GM12878 (cell line): ENCODE measurements at regions not wholly inside any gene's neighbourhood (a gene's known extent, or its start where the extent isn't known, plus 50 kb on each side); places are given as distances from the start of the nearest gene placed in this dataset.

Experiments
- ATAC-seq: fragments of 200-7000 bp; cut with Tn5 transposase; 3 replicates; pipeline ENCODE4 v1.9.1; 2020; ENCODE audit warnings: mild to moderate bottlenecking, moderate library complexity
- BruUV-seq: library from RNA; stranded (reverse); fragments of 400-500 nt; replicated peaks from 2 replicates; lab custom pipeline; 2021; lab: Mats Ljungman, UMichigan
- CTCF ChIA-PET: fragments of 300-600 bp; sonication (Branson Sonifier 250); formaldehyde crosslinking; extraction: SDS; loops from one replicate; lab custom pipeline; 2021; ENCODE audit warnings: inconsistent platforms; lab: Yijun Ruan, JAX
- POLR2A ChIA-PET: fragments of 350-600 bp; formaldehyde crosslinking; extraction: SDS; loops from one replicate; lab custom pipeline; 2021; ENCODE audit warnings: inconsistent platforms; lab: Charles Lee
- RAD21 ChIA-PET: fragments of 300-600 bp; sonication (Branson Sonifier 250); formaldehyde crosslinking; loops from one replicate; lab custom pipeline; 2023; ENCODE audit warnings: antibody characterized with exemption; ENCODE audit not compliant: unreplicated experiment; lab: Charles Lee
- SMC1A ChIA-PET: fragments of 300-600 bp; sonication (Branson Sonifier 250); formaldehyde crosslinking; loops from one replicate; lab custom pipeline; 2023; ENCODE audit not compliant: unreplicated experiment, uncharacterized antibody; lab: Charles Lee
- DNase-seq: peaks from one replicate; pipeline ENCODE4 v3.0.0-alpha.2; 2011; ENCODE audit warnings: low read depth, low spot score
- FAIRE-seq: peaks from 3 replicates; lab custom pipeline; 2011; peaks lifted over from hg19 to GRCh38; lab: Jason Lieb, UNC
- H2AFZ ChIP-seq: 2 replicates; pipeline ENCODE4 v1.6.0; 2011; ENCODE audit warnings: low read depth, low read length, control low read depth; ENCODE audit not compliant: control insufficient read depth
- H3K27ac ChIP-seq: 2 replicates; pipeline ENCODE4 v1.5.1; 2011; ENCODE audit warnings: control low read depth; ENCODE audit not compliant: control insufficient read depth, insufficient read depth
- H3K27me3 ChIP-seq, 2 experiments: replicated peaks in 1 of 2; 2 replicates each; pipeline versions ENCODE4 v1.6.0 to v1.6.1; 2011; ENCODE audit warnings: low read length in 1 of 2; ENCODE audit not compliant: control insufficient read depth in 2 of 2, insufficient read depth in 2 of 2
- H3K36me3 ChIP-seq, 2 experiments: 2 replicates each; pipeline ENCODE4 v1.5.1; 2011; ENCODE audit warnings: low read length in 1 of 2; ENCODE audit not compliant: control insufficient read depth in 2 of 2, insufficient read depth in 2 of 2
- H3K4me1 ChIP-seq: 2 replicates; pipeline ENCODE4 v1.6.1; 2011; ENCODE audit warnings: mild to moderate bottlenecking, low read length, moderate library complexity, mixed read lengths; ENCODE audit not compliant: control insufficient read depth, insufficient read depth
- H3K4me2 ChIP-seq: 2 replicates; pipeline ENCODE4 v1.6.0; 2011; ENCODE audit warnings: control low read depth; ENCODE audit not compliant: control insufficient read depth, insufficient read depth
- H3K4me3 ChIP-seq: fragments of 200-600 bp; sonication (generic); 2 replicates; pipeline ENCODE4 v1.5.1; 2016
- H3K79me2 ChIP-seq: 2 replicates; pipeline ENCODE4 v1.6.0; 2011; ENCODE audit warnings: low read length; ENCODE audit not compliant: control insufficient read depth, insufficient read depth
- H3K9ac ChIP-seq: 2 replicates; pipeline ENCODE4 v1.8.0; 2011; ENCODE audit warnings: low read length, control low read depth, mixed read lengths; ENCODE audit not compliant: control insufficient read depth, insufficient read depth
- H3K9me3 ChIP-seq: replicated peaks from 3 replicates; pipeline ENCODE4 v1.5.1; 2011; ENCODE audit warnings: mild to moderate bottlenecking, low read length; ENCODE audit not compliant: control insufficient read depth, insufficient read depth
- H4K20me1 ChIP-seq: 2 replicates; pipeline ENCODE4 v1.6.0; 2011; ENCODE audit not compliant: control insufficient read depth, insufficient read depth
- ASH2L ChIP-seq: fragments of 300-600, 200-600 bp; sonication (generic); IDR thresholded peaks from 2 replicates; pipeline ENCODE4 v1.6.1; 2017; ENCODE audit warnings: low read depth, mild to moderate bottlenecking, borderline replicate concordance
- BCL11A ChIP-seq: IDR thresholded peaks from 2 replicates; pipeline ENCODE4 v1.6.1; 2011; ENCODE audit warnings: low read depth, low read length
- BCL3 ChIP-seq: IDR thresholded peaks from 2 replicates; pipeline ENCODE4 v1.6.1; 2011; ENCODE audit warnings: borderline replicate concordance, low read depth, mild to moderate bottlenecking, moderate library complexity, low read length; ENCODE audit not compliant: insufficient read depth, poor library complexity, severe bottlenecking
- EGR1 ChIP-seq, 2 experiments: IDR thresholded peaks; 1 replicate in 1 of 2; 2 replicates in 1 of 2; pipeline ENCODE4 v1.6.1; 2011 to 2012; ENCODE audit warnings: low read depth in 2 of 2, low read length in 2 of 2, borderline replicate concordance in 1 of 2, mild to moderate bottlenecking in 1 of 2, moderate library complexity in 1 of 2
- GATAD2B ChIP-seq: fragments of 450-650 bp; conservative IDR thresholded peaks from 2 replicates; pipeline ENCODE4 v1.6.1; 2017; ENCODE audit warnings: low read depth, mild to moderate bottlenecking, moderate library complexity
- HDAC6 ChIP-seq: fragments of 200-600 bp; sonication (generic); IDR thresholded peaks from one replicate; pipeline ENCODE4 v1.8.0; 2017; ENCODE audit warnings: antibody characterized with exemption; ENCODE audit not compliant: unreplicated experiment
- NR2C1 ChIP-seq: fragments of 450-650 bp; IDR thresholded peaks from 2 replicates; pipeline ENCODE4 v1.6.1; 2017; ENCODE audit warnings: antibody characterized with exemption, mild to moderate bottlenecking, moderate library complexity
- PAX8 ChIP-seq: fragments of 450-650 bp; IDR thresholded peaks from 2 replicates; pipeline ENCODE4 v1.6.1; 2017; ENCODE audit warnings: mild to moderate bottlenecking, moderate library complexity
- RAD21 ChIP-seq: IDR thresholded peaks from 2 replicates; pipeline ENCODE4 v1.6.1; 2011; ENCODE audit warnings: mild to moderate bottlenecking, low read depth, low read length, moderate library complexity; ENCODE audit not compliant: insufficient read depth
- SUPT20H ChIP-seq: IDR thresholded peaks from 2 replicates; pipeline ENCODE4 v1.6.1; 2011; ENCODE audit warnings: low read depth, mild to moderate bottlenecking, low read length, moderate library complexity, borderline replicate concordance; ENCODE audit not compliant: control insufficient read depth
- WGBS: methylation state at CpG from one replicate; pipeline ENCODE4 v1.1.6; 2016; ENCODE audit warnings: low lambda C conversion rate; ENCODE audit not compliant: insufficient replicate concordance, insufficient coverage; ENCODE audit errors: missing lambda C conversion rate; 5-methylcytosine and 5-hydroxymethylcytosine counted together
- in situ Hi-C: fragments of 300-500 bp; cut with MboI; formaldehyde crosslinking; loops from 9 replicates; pipeline ENCODE4 v1.14.3; 2018; ENCODE audit warnings: mixed read lengths
- intact Hi-C: fragments of 100-400 bp; cut with micrococcal nuclease; formaldehyde crosslinking; loops from one replicate; pipeline ENCODE4 v1.14.2; 2022; ENCODE audit not compliant: unreplicated experiment

- no peaks in the 10 kb centered on the region for H3K4me1 ChIP-seq
- H3K36me3 ChIP-seq, result no peaks in the 10 kb centered on the region
- CTCF ChIA-PET, result no interaction called here
- H3K9ac ChIP-seq, result no peak overlapping the region
- H3K9me3 ChIP-seq, result no peaks in the 10 kb centered on the region
- in situ Hi-C loops (no loop called here), intact Hi-C loops (no loop called here)
- 24% methylated on average over 5 of the region's 5 CpGs for WGBS
- POLR2A ChIA-PET, result no interaction called here
- ATAC-seq (no peak), FAIRE-seq (no peak), DNase-seq (no peak)
- RAD21 ChIA-PET, result no interaction called here
- H3K79me2 ChIP-seq, result no peaks in the 10 kb centered on the region
- H2AFZ ChIP-seq, result no peak overlapping the region
- no TSS peak for BruUV-seq
- H3K4me2 ChIP-seq, result no peak overlapping the region
- H3K27me3 ChIP-seq, result no peaks in the 10 kb centered on the region
- SMC1A ChIA-PET, result interaction anchor here (1.1 kb wide), 1 partner anchor 47 kb away, joined by 3 read pairs; no protein-coding TSS in a partner anchor
- no peak overlapping the region for H3K4me3 ChIP-seq
- no peaks in the 10 kb centered on the region for H4K20me1 ChIP-seq
- TF ChIP-seq NR2C1, result no peak
- no peak for TF ChIP-seq EGR1 (IDR thresholded peaks at IDR 0.05; ENCODE audit: borderline replicate concordance in 1 of 2, low read depth in 2 of 2, low read length in 2 of 2)
- no peak for TF ChIP-seq HDAC6
- no peak for TF ChIP-seq BCL3
- TF ChIP-seq RAD21, result no peak
- TF ChIP-seq BCL11A, result no peak
- no peak for TF ChIP-seq SUPT20H
- TF ChIP-seq ASH2L, result no peak
- TF ChIP-seq PAX8, result no peak
- TF ChIP-seq GATAD2B, result no peak
- H3K27ac ChIP-seq, result no peak overlapping the region
Observed at GRCh38 chr1:4485878-4486277, 168.5 kb upstream of the AJAP1 start.
